HL-60/S4 treated with phorbol 12-myristate 13-acetate at 8.2 ng/mL for 4 days and 3 days (cell line): ENCODE measurements at regions not wholly inside any gene's neighbourhood (a gene's known extent, or its start where the extent isn't known, plus 50 kb on each side); places are given as distances from the start of the nearest gene placed in this dataset.

Source experiments
- in situ Hi-C: fragments of 300-500 bp; cut with MboI; formaldehyde crosslinking; loops from 2 replicates; pipeline ENCODE4 v1.15.0; 2022; ENCODE audit warnings: low sequenced_read_pairs

- in situ Hi-C loops, result loop anchor here (25.0 kb wide), 2 partner anchors 407 to 1032 kb away; partner anchors contain the start of genes RPLP1 and TLE3
Measured at GRCh38 chr15:70493787-70494516, 269.4 kb downstream of the UACA start.

- in situ Hi-C loops, result loop anchor here (25.0 kb wide), 2 partner anchors 406 to 1031 kb away; partner anchors contain the start of genes RPLP1 and TLE3
Measured at GRCh38 chr15:70493376-70493775, 270.0 kb downstream of the UACA start.

- in situ Hi-C loops, result loop anchor here (25.0 kb wide), 2 partner anchors 405 to 1030 kb away; partner anchors contain the start of genes RPLP1 and TLE3
Measured at GRCh38 chr15:70492240-70493177, 270.8 kb downstream of the UACA start.

- in situ Hi-C loops, result loop anchor here (25.0 kb wide), 2 partner anchors 404 to 1029 kb away; partner anchors contain the start of genes RPLP1 and TLE3
Measured at GRCh38 chr15:70491641-70492040, 271.7 kb downstream of the UACA start.

GRCh38 chr15:70491201-70491621, 272.1 kb downstream of the UACA start:
- in situ Hi-C loops, result loop anchor here (25.0 kb wide), 2 partner anchors 404 to 1029 kb away; partner anchors contain the start of genes RPLP1 and TLE3

GRCh38 chr15:70490838-70491155, 272.6 kb downstream of the UACA start:
- in situ Hi-C loops, result loop anchor here (25.0 kb wide), 2 partner anchors 403 to 1028 kb away; partner anchors contain the start of genes RPLP1 and TLE3

- in situ Hi-C loops, result loop anchor here (25.0 kb wide), 2 partner anchors 403 to 1028 kb away; partner anchors contain the start of genes RPLP1 and TLE3
Measured at GRCh38 chr15:70490148-70490837, 273.1 kb downstream of the UACA start.

GRCh38 chr15:70488941-70489848, 274.2 kb downstream of the UACA start:
- in situ Hi-C loops, result loop anchor here (25.0 kb wide), 2 partner anchors 402 to 1027 kb away; partner anchors contain the start of genes RPLP1 and TLE3

GRCh38 chr15:70488002-70488605, 275.3 kb downstream of the UACA start:
- in situ Hi-C loops, result loop anchor here (25.0 kb wide), 2 partner anchors 401 to 1026 kb away; partner anchors contain the start of genes RPLP1 and TLE3

- in situ Hi-C loops, result loop anchor here (25.0 kb wide), 2 partner anchors 400 to 1025 kb away; partner anchors contain the start of genes RPLP1 and TLE3
Measured at GRCh38 chr15:70487387-70487740, 276.0 kb downstream of the UACA start.

- in situ Hi-C loops, result loop anchor here (25.0 kb wide), 2 partner anchors 399 to 1024 kb away; partner anchors contain the start of genes RPLP1 and TLE3
Measured at GRCh38 chr15:70486451-70487386, 276.6 kb downstream of the UACA start.

GRCh38 chr15:70486012-70486411, 277.3 kb downstream of the UACA start:
- in situ Hi-C loops, result loop anchor here (25.0 kb wide), 2 partner anchors 399 to 1024 kb away; partner anchors contain the start of genes RPLP1 and TLE3

- in situ Hi-C loops, result loop anchor here (25.0 kb wide), 2 partner anchors 398 to 1023 kb away; partner anchors contain the start of genes RPLP1 and TLE3
Measured at GRCh38 chr15:70484993-70485392, 278.4 kb downstream of the UACA start.

GRCh38 chr15:70483513-70483912, 279.8 kb downstream of the UACA start:
- in situ Hi-C loops, result loop anchor here (25.0 kb wide), 2 partner anchors 396 to 1021 kb away; partner anchors contain the start of genes RPLP1 and TLE3

GRCh38 chr15:70480196-70480856, 283.0 kb downstream of the UACA start:
- in situ Hi-C loops, result loop anchor here (25.0 kb wide), 2 partner anchors 393 to 1018 kb away; partner anchors contain the start of genes RPLP1 and TLE3

- in situ Hi-C loops, result loop anchor here (25.0 kb wide), 2 partner anchors 392 to 1017 kb away; partner anchors contain the start of genes RPLP1 and TLE3
Measured at GRCh38 chr15:70479785-70480184, 283.6 kb downstream of the UACA start.

GRCh38 chr15:70479056-70479455, 284.3 kb downstream of the UACA start:
- in situ Hi-C loops, result loop anchor here (25.0 kb wide), 2 partner anchors 392 to 1017 kb away; partner anchors contain the start of genes RPLP1 and TLE3
